C4-2B (cell line): ENCODE measurements at regions not wholly inside any gene's neighbourhood (a gene's known extent, or its start where the extent isn't known, plus 50 kb on each side); places are given as distances from the start of the nearest gene placed in this dataset.
"Not testable (repeated sequence)": the region's sequence is repeated elsewhere in the genome, so short reads cannot be mapped to it uniquely, and the experiment has no call there.

ENCODE experiments used
- ZFX ChIP-seq: fragments of 450-650 bp; IDR thresholded peaks from 2 replicates; pipeline ENCODE4 v1.6.1; 2017
- TF ChIP-seq, protein P1 (sequence below): fragments of 450-650 bp; conservative IDR thresholded peaks from 2 replicates; pipeline ENCODE4 v1.5.1; 2017; ENCODE audit warnings: mild to moderate bottlenecking

DNA sequence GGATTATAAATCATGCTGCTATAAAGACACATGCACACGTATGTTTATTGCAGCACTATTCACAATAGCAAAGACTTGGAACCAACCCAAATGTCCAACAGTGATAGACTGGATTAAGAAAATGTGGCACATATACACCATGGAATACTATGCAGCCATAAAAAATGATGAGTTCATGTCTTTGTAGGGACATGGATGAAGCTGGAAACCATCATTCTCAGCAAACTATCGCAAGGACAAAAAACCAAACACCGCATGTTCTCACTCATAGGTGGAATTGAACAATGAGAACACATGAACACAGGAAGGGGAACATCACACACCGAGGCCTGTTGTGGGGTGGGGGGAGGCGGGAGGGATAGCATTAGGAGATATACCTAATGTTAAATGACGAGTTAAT lies 104.5 kb upstream of the RBBP8 start:
- TF ChIP-seq, protein P1, sequence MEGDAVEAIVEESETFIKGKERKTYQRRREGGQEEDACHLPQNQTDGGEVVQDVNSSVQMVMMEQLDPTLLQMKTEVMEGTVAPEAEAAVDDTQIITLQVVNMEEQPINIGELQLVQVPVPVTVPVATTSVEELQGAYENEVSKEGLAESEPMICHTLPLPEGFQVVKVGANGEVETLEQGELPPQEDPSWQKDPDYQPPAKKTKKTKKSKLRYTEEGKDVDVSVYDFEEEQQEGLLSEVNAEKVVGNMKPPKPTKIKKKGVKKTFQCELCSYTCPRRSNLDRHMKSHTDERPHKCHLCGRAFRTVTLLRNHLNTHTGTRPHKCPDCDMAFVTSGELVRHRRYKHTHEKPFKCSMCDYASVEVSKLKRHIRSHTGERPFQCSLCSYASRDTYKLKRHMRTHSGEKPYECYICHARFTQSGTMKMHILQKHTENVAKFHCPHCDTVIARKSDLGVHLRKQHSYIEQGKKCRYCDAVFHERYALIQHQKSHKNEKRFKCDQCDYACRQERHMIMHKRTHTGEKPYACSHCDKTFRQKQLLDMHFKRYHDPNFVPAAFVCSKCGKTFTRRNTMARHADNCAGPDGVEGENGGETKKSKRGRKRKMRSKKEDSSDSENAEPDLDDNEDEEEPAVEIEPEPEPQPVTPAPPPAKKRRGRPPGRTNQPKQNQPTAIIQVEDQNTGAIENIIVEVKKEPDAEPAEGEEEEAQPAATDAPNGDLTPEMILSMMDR, result not testable (repeated sequence)
- TF ChIP-seq ZFX, result not testable (repeated sequence)
